Embryonic facial prominence (tissue), 1 donor: ENCODE measurements at regions not wholly inside any gene's neighbourhood (a gene's known extent, or its start where the extent isn't known, plus 50 kb on each side); places are given as distances from the start of the nearest gene placed in this dataset.
A peak's percentile ranks its signal among the peaks of the same experiment; 100 is the strongest.

ENCODE experiments used
- DNase-seq: peaks from one replicate; pipeline ENCODE4 v3.0.0-alpha.2; 2016; ENCODE audit errors: extremely low spot score

DNA sequence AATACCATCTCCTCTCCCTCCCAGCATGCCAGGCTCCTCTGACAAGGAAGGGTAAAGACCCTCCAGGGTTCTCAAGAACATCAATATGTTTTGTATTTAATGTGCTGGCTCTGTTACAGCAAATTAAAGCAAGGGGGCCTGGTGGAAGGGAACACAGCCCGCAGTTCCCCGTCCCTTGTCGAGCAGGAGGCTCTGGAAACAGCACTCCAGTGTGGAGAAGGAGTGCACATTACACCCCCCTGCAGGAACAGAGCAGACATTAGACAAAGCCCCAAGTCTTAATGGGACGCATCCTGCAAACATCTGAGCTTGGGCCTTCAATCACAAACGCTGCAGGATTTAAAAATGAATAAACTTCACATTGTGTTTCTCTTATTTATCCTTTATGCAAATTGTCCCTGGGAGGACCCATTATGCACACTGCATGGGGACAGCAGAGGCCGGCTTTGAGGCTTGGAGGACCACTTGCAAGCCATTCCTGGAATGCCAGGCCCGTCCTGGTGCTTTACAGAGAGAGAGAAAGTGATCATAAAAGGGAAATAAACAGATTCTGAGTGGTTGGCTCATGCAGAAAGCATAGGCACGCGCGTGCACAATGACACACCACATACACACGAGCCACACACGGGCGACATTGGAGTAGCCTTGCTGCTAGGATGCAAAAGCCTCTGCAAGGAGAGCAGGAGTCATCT is 328.7 kb downstream of the SMAD2 start:
- DNase-seq: peak; percentile 57

- no peak for DNase-seq
Observed at GRCh38 chr18:47595831-47596501, 334.5 kb downstream of the SMAD2 start.

GRCh38 chr18:47594621-47595086 is 335.8 kb downstream of the SMAD2 start:
- peak; percentile 18 for DNase-seq

DNA sequence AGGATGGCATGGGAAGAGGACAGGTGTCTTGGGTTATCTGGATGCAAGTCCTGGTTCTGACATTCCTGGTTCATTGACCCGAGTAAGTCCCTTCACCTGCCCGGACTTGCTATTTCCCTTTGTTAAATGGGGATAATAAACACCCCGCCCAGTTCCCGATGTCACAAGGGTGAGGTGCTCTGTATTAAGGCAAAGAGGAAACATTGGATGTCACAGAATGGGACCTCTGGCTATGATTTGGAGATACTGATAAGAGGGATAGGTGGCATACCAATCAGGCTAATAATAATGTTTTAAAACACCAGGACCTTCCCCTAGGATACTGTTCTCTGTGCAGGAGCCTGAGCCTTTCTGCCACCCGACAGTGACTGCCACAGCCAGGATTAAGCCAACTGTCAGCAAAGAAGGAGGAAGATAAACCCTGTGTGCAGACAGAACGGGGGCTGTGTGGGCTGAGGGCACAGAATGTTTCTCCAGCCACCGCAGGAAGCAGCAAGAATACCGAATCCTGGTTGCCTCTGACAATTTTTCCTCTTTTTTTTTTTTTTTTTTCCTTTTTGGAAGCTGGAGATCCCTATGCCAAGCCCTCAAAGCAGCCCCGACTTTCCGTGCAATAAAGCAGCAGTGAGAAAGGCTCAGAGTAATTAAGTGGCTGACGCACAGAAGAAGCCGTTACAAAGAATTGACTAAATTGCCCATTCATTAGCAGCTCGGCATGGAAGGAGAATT is 336.6 kb downstream of the SMAD2 start:
- DNase-seq: no peak

- no peak for DNase-seq
Observed at GRCh38 chr18:47591429-47591828, 339.0 kb downstream of the SMAD2 start.

DNA sequence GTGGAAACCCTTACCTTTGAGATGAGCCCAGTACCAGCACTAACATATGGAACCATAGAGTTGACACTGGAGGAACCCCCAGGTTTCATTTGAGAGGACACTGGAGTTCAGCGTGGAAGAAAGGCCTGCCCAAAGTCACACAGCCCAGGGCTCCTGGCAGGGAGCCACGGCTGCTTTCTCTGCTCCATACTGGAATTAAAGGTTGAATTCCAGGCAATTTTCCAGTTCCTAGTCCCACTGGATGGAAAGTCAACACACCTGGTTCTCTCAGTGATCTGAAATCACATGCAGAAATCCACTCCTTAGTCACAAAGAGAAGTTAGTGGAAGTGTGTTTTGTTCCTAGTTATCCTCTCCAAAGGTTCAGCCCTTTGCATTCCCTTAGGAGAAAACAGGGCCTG is 336.1 kb upstream of the SKOR2 start:
- no peak for DNase-seq

DNA sequence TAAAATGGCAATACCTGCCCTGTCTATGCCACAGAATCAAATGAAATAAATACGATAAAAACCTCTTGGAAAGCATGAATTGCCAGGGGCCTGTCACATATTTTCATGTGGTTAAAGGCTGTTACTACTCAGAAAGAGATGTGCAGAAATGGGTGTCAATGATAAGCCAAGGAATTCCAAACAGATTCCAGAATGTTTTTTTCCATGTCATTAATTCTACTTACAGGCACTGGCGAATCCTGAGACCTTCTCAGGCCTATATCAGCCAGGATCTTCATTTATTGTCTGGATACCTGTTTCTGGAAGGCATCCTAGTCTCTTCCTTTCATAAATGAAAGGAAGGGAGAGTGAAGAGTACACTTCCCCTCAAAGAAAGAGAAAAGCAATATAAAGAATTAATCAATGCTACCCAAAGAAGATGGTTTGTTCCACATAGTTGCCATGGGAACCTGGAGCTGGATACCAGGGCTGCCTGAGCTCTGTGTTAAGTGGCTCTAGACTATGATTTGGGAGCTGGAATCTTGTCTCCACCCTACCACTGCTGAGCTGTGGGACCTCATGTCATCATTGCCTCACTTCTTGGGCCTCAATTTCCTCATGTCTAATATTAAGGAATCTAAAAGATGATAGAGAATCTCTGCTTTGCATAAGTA is 335.1 kb upstream of the SKOR2 start:
- no peak for DNase-seq

DNA sequence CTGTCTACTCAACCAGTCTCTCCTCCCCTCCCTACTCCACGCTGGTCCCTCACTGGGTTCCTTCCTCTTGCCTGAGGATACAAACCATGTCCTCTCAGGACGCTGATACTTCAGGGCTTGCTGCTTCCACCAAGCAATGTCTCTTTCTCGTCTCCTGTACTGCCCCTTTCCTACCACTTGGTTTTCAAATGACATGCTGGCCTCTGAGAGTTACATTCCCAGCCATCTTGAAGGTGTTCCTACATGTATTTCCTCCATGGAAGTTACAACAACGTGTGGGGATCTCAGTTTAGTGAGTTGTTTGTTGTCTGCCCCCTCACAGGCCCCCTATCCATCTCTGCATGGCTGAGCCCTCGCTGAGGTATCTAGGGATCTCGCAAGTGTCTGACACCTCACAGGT is 334.5 kb upstream of the SKOR2 start:
- DNase-seq: no peak

DNA sequence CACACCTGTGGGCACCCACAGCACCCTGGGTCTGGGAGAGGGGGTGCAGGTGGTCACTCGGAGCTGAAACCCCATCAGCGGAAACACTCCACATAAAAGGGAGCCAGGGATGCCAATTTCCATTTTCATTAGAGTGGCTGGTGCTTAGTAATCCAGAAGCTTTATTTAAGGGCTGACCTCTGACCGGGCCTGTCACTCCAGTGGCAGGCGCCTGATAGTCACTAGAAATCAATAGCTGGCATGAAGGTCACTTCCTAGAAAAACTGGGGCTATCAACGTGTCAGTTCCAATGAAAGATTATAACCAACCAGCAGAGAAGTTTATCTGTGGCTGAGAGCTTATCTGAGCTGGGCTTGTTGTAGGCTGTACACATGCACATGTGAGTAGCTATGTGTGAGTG is 333.7 kb upstream of the SKOR2 start:
- no peak for DNase-seq

DNA sequence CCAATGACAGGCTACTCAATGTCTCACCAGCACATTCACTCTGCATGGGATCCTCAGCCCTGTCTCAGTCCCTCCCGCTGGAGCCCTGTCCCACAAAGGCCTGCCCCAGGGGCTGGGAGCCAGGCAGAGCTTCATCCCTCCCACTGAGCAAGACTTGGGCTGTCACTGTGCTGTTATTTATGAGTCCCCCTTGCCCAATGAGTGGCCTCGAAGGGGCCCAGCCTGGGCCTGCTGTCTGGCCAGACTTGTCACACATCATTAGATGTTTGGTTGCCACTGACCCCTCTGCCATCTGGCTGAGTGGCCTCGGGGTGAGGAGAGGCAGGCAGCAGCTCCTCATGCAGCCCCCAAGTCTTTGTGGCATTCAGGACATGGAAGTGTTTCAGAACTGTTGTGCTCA is 330.6 kb upstream of the SKOR2 start:
- DNase-seq: no peak

GRCh38 chr18:47577520-47577919 is 326.1 kb upstream of the SKOR2 start:
- no peak for DNase-seq

DNA sequence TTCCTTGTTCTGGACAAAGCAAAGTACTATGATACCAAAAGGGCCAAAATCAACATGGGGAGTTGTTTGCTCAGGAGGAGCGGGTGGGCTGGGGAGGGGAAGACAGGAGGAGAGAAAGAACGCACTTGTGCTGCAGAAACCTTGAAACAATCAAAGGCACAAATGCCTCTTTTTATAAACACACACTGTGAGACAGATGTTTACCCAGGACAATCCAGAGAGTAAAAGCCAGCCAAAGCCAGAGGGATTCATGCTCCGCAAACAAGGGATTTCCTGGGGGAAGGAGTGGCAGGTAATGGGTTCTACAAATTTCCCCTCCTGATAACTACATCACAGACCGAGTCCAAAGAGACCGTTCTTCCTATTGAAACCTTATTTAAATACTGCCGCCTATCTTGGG is 323.5 kb upstream of the SKOR2 start:
- no peak for DNase-seq

DNA sequence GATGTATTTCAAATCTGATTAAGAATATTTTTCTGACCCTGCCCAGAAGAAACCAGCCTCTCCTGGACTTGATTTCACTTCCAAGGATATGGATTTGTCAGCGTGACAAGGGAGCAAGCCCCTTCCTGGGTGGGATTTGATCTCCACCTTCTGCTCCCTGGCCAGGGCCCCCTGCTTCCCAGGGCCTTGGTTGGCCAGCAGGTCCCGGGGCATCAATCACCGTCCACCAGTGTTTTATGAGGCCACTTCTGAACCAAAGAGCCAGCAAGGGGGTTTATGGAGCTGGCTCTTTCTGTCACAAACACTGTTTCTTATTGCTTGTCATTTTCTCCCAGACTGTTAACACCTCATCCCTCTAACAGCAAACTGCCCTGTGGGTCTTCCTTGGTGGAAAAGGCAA is 320.5 kb upstream of the SKOR2 start:
- no peak for DNase-seq

GRCh38 chr18:47566809-47567208 is 315.3 kb upstream of the SKOR2 start:
- no peak for DNase-seq

GRCh38 chr18:47560723-47561715 is 309.6 kb upstream of the SKOR2 start:
- DNase-seq: no peak

DNA sequence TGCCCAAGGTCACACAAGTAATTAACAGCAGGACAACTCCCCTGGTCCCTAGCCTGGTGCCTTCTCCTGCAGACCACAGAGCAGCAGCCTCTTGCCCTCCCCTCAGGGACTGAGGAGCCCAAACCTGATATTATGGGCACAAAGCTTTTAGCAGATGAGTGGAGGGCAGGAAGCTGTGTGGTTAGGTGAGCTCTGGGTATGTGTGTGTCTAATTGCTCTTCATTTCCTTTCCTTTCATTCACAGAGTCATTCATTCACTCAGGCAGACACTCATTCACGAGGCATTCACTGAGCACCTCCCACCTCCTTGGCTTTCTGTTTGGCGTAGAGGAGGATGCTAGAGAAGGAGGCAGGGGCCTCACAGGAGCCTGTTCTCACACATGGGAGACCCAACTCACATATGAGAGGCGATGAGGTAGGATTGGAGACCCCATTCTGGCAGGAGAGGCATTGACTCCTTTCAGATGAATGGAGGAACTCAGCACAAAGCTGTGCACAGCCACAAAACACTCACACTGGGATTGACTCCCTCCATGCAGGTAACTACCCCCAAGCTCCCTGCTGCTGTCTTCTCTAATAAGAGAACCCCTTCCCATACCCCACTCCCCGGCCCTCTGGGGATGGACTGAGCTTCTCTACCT is 306.8 kb upstream of the SKOR2 start:
- DNase-seq: no peak

DNA sequence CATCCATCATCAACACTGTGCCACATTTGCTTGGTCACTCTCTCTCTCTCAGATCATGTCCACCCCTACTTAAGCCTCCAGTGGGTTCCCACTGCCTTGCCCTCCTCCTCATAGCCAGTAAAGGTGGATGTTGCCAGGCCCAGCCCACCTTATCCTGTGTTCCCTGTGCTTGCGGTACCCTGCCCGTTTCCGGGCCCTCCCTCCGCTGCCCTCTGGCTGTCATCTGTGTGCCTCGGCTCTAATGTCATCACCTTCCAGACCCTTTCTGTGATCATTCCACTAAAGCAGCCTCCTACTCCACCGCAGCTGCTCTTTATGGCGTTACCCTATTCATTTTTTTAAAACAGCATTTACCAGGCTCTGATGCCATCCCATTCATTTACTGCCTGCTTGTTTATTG is 305.7 kb upstream of the SKOR2 start:
- no peak for DNase-seq

DNA sequence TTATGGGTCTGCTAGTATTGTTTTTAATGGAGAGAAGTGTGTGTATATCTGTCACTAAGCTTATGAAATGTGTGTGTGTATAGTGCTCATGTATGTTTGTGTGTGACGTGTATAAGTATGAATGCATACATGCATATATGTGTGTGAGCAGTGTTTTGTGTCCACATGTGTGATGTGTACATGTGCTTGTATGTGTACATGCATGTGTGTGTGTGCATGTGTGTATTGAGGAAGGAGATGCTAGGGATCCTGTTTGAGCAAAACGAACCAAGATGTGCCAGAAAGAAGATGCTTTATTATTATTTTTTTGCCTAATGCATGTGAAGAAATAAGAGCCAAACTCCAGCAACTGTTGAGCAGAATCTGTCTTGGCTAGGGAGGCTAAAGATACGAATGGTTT is 301.3 kb upstream of the SKOR2 start:
- no peak for DNase-seq

DNA sequence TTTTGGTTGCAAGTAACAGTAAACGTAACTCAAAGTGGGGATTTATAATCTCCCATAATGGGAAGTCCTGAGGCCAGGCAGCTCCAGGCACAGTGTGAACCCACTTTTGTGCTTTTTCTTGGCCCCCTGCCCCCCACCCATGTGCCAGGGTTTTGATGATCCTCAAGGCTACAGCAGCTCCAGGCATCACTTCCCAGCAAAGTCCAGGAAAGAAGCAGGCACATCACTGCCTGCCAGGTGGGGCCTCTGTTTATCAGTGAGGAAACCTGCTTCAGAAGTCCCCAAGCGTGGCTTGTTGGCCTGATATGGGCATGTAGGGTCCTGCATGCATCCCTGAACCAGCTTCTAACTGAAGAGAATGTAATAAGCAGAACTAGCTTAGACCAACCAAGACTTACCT is 299.2 kb upstream of the SKOR2 start:
- no peak for DNase-seq

GRCh38 chr18:47549021-47549540 is 297.6 kb upstream of the SKOR2 start:
- no peak for DNase-seq
